OCI-LY3 (cell line): ENCODE measurements at regions not wholly inside any gene's neighbourhood (a gene's known extent, or its start where the extent isn't known, plus 50 kb on each side); places are given as distances from the start of the nearest gene placed in this dataset.

Source experiments
- H2AFZ ChIP-seq: fragments of 200-600, 300-600 bp; shearing (Covaris generic); 2 replicates; pipeline ENCODE4 v1.6.0; 2014; ENCODE audit warnings: antibody characterized with exemption, low read depth, low read length
- H3K27ac ChIP-seq: fragments of 200-600, 300-600 bp; sonication (generic); 2 replicates; pipeline ENCODE4 v1.5.1; 2014; ENCODE audit warnings: mild to moderate bottlenecking, low read length, moderate library complexity, mixed read lengths
- H3K27me3 ChIP-seq: fragments of 200-600, 300-600 bp; sonication (generic); 2 replicates; pipeline ENCODE4 v1.6.1; 2014; ENCODE audit warnings: low read depth, low read length, mixed read lengths
- H3K36me3 ChIP-seq: fragments of 200-600, 300-600 bp; sonication (generic); replicated peaks from 2 replicates; pipeline ENCODE3; 2014; ENCODE audit warnings: low read depth, low read length, mixed read lengths
- H3K4me1 ChIP-seq: fragments of 300-600, 200-600 bp; sonication (generic); 2 replicates; pipeline ENCODE4 v1.6.1; 2014; ENCODE audit warnings: low read length, mixed read lengths
- H3K4me2 ChIP-seq: fragments of 200-600, 300-600 bp; sonication (generic); 2 replicates; pipeline ENCODE4 v1.6.1; 2014; ENCODE audit warnings: low read length, mixed read lengths
- H3K4me3 ChIP-seq: fragments of 300-600, 200-600 bp; sonication (generic); 2 replicates; pipeline ENCODE4 v1.5.1; 2014; ENCODE audit warnings: antibody characterized with exemption, mild to moderate bottlenecking, low read length, moderate library complexity
- H3K79me2 ChIP-seq: fragments of 300-600, 200-600 bp; shearing (Covaris generic); 2 replicates; pipeline ENCODE4 v1.6.1; 2014; ENCODE audit warnings: mild to moderate bottlenecking, low read length, mixed read lengths
- H3K9ac ChIP-seq: fragments of 300-600, 200-600 bp; shearing (Covaris generic); 2 replicates; pipeline ENCODE4 v1.6.0; 2014; ENCODE audit warnings: mild to moderate bottlenecking, low read length, moderate library complexity
- H3K9me3 ChIP-seq: fragments of 200-600, 300-600 bp; shearing (Covaris generic); 2 replicates; pipeline ENCODE4 v1.6.1; 2014; ENCODE audit warnings: low read length, mixed read lengths; ENCODE audit not compliant: insufficient read depth
- H4K20me1 ChIP-seq: fragments of 200-600, 300-600 bp; sonication (generic); 2 replicates; pipeline ENCODE4 v1.6.1; 2016; ENCODE audit warnings: low read length, mixed read lengths; ENCODE audit not compliant: insufficient read depth
- EZH2phosphoT487 ChIP-seq: fragments of 200-600 bp; shearing (Covaris generic); IDR thresholded peaks from 2 replicates; pipeline ENCODE4 v1.6.1; 2018; ENCODE audit warnings: antibody characterized with exemption, mixed run types, low read depth
- TF ChIP-seq, protein P1 (sequence below): fragments of 200-600, 300-600 bp; sonication (generic); IDR thresholded peaks from 2 replicates; pipeline ENCODE4 v1.5.1; 2014; ENCODE audit warnings: antibody characterized with exemption, low read length, low read depth

DNA sequence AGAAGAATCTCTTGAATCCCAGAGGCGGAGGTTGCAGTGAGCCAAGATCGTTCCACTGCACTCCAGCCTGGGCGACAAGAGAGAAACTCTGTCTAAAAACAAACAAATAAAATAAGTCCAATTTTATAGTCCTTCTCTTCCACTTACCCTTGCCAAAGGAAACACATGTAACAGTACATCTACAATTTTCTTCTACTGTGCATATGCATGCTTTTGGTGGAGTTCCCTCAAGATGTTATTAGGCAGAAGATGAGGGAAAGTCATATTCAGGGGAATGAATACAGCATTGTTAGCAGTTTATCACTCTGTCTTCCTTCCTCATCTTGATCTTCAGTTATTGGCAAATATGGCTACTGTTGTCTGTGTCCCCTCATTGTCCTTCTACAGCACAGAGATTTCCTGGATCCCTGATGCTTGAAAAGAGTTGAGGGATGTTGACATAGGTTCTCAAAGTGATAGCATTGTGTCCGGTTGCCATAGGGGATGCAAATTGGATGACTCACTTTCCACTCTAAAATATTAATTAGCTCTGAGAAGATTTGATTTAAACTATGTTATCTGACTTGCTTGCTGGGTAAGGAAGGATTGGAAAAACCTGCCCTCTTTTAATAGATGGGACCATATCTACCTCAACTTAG is 1173.6 kb downstream of the KCNT2 start:
- H3K27me3 ChIP-seq, result no peaks in the 10 kb centered on the region
- H3K4me3 ChIP-seq, result no peak overlapping the region
- H3K79me2 ChIP-seq, result no peaks in the 10 kb centered on the region
- no peak overlapping the region for H3K4me2 ChIP-seq
- H3K36me3 ChIP-seq, result no peaks in the 10 kb centered on the region
- H3K27ac ChIP-seq, result no peak overlapping the region
- no peaks in the 10 kb centered on the region for H3K4me1 ChIP-seq
- H3K9me3 ChIP-seq, result no peaks in the 10 kb centered on the region
- no peak overlapping the region for H3K9ac ChIP-seq
- no peak overlapping the region for H2AFZ ChIP-seq
- TF ChIP-seq, protein P1, sequence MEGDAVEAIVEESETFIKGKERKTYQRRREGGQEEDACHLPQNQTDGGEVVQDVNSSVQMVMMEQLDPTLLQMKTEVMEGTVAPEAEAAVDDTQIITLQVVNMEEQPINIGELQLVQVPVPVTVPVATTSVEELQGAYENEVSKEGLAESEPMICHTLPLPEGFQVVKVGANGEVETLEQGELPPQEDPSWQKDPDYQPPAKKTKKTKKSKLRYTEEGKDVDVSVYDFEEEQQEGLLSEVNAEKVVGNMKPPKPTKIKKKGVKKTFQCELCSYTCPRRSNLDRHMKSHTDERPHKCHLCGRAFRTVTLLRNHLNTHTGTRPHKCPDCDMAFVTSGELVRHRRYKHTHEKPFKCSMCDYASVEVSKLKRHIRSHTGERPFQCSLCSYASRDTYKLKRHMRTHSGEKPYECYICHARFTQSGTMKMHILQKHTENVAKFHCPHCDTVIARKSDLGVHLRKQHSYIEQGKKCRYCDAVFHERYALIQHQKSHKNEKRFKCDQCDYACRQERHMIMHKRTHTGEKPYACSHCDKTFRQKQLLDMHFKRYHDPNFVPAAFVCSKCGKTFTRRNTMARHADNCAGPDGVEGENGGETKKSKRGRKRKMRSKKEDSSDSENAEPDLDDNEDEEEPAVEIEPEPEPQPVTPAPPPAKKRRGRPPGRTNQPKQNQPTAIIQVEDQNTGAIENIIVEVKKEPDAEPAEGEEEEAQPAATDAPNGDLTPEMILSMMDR, result no peak
- H4K20me1 ChIP-seq, result no peaks in the 10 kb centered on the region

DNA sequence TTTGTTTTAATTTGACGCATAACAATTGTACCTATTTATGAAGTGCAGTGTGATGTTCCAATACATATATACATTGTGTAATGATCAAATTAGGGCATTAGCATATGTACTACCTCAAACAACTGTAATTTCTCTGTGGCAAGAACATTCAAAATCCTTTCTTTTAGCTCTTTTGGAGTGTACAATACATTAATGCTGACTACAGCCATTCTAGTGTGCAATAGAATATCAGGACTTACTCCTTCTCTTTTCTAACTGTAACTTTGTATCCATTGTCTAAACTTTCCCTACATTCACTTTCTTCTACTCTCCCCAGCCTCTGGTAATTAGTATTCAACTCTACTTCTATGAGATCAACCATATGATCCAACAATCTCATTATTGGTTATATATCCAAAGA is 1177.4 kb downstream of the KCNT2 start:
- no peak for TF ChIP-seq EZH2phosphoT487
- TF ChIP-seq, protein P1, result no peak
- no peak overlapping the region for H3K4me3 ChIP-seq
- H3K27me3 ChIP-seq, result no peaks in the 10 kb centered on the region
- H3K4me1 ChIP-seq, result no peaks in the 10 kb centered on the region
- H3K9me3 ChIP-seq, result no peaks in the 10 kb centered on the region
- H4K20me1 ChIP-seq, result no peaks in the 10 kb centered on the region
- no peak overlapping the region for H2AFZ ChIP-seq
- H3K36me3 ChIP-seq, result no peaks in the 10 kb centered on the region
- H3K4me2 ChIP-seq, result no peak overlapping the region
- H3K9ac ChIP-seq, result no peak overlapping the region
- H3K27ac ChIP-seq, result no peak overlapping the region
- no peaks in the 10 kb centered on the region for H3K79me2 ChIP-seq

DNA sequence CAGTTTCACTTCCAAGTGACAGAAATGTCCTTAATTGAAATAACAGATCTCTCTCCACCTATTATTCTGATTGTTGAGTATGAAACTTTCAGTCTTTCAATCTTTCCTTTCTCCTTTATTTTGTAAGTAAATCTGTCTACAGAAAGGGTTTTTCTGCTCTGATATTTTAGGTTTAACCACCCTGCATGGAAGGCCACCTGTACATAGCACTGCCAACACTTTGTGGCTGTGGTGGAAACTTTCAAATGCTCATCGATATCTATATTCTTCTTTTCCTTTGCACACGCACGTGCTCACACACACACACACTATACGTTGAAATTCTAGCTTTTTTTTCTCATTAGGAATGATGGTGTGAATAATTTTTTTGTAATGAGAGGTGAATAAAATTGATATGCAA is 1179.3 kb downstream of the KCNT2 start:
- TF ChIP-seq EZH2phosphoT487, result no peak
- TF ChIP-seq, protein P1, result no peak
- Histone ChIP-seq H2AFZ (no peak overlapping the region), H3K4me1 (no peaks in the 10 kb centered on the region), H3K4me3 (no peak overlapping the region), H4K20me1 (no peaks in the 10 kb centered on the region), H3K9me3 (no peaks in the 10 kb centered on the region), H3K4me2 (no peak overlapping the region), H3K9ac (no peak overlapping the region), H3K79me2 (no peaks in the 10 kb centered on the region), H3K27me3 (no peaks in the 10 kb centered on the region), H3K36me3 (no peaks in the 10 kb centered on the region), H3K27ac (no peak overlapping the region)

DNA sequence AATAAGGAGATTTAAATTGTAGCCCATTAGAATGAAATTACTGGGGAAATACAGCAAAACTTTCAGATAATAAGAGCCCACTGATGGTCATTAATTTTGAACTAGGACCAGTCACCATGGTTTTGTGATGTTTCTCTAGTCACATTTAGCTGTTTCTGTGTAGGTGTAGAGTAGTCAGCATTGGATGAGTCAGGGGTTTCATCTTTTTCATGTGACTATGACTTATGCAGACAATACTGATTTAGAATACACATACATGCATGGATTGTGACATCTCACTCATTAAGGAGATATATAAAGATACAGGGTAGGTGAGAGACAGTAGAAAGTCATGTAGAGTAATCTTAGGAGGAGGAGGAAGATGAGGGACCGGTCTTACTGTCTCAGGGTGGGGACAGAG is 1192.7 kb downstream of the KCNT2 start:
- Histone ChIP-seq H2AFZ (no peak overlapping the region), H3K4me1 (no peaks in the 10 kb centered on the region), H3K4me2 (no peak overlapping the region), H4K20me1 (no peaks in the 10 kb centered on the region), H3K9me3 (no peaks in the 10 kb centered on the region), H3K27me3 (no peaks in the 10 kb centered on the region), H3K27ac (no peak overlapping the region), H3K79me2 (no peaks in the 10 kb centered on the region), H3K36me3 (no peaks in the 10 kb centered on the region), H3K4me3 (no peak overlapping the region), H3K9ac (no peak overlapping the region)
- no peak for TF ChIP-seq EZH2phosphoT487
- TF ChIP-seq, protein P1, result no peak
